GM23338 (cell line): ENCODE measurements at regions not wholly inside any gene's neighbourhood (a gene's known extent, or its start where the extent isn't known, plus 50 kb on each side); places are given as distances from the start of the nearest gene placed in this dataset.

ENCODE experiments used
- ATAC-seq: fragments of 200-7000 bp; cut with Tn5 transposase; 3 replicates; pipeline ENCODE4 v1.9.1; 2020
- DNase-seq: peaks from one replicate; pipeline ENCODE4 v3.0.0-alpha.2; 2015; ENCODE audit warnings: low spot score
- H2AFZ ChIP-seq: fragments of 200-600 bp; sonication (generic); 2 replicates; pipeline ENCODE4 v1.8.0; 2016; ENCODE audit warnings: antibody characterized with exemption, mild to moderate bottlenecking, moderate library complexity
- H3F3A ChIP-seq: fragments of 200-600 bp; sonication (generic); replicated peaks from 2 replicates; pipeline ENCODE4 v1.8.0; 2017; ENCODE audit warnings: antibody characterized with exemption, mixed run types, low read depth
- H3K27ac ChIP-seq: fragments of 200-600 bp; sonication (generic); 2 replicates; pipeline ENCODE4 v1.6.1; 2016; ENCODE audit warnings: low read depth
- H3K27me3 ChIP-seq: fragments of 200-600 bp; sonication (generic); 2 replicates; pipeline ENCODE4 v1.8.0; 2016; ENCODE audit warnings: mild to moderate bottlenecking, mixed run types, moderate library complexity; ENCODE audit not compliant: insufficient read depth
- H3K36me3 ChIP-seq: fragments of 200-600 bp; sonication (generic); 2 replicates; pipeline ENCODE4 v1.8.0; 2016; ENCODE audit warnings: mild to moderate bottlenecking; ENCODE audit not compliant: insufficient read depth
- H3K4me1 ChIP-seq: fragments of 200-600 bp; sonication (generic); 2 replicates; pipeline ENCODE4 v1.8.0; 2016; ENCODE audit warnings: mild to moderate bottlenecking, moderate library complexity; ENCODE audit not compliant: insufficient read depth
- H3K4me2 ChIP-seq: fragments of 200-600 bp; sonication (generic); 2 replicates; pipeline ENCODE4 v1.7.1; 2017; ENCODE audit warnings: mixed run types
- H3K4me3 ChIP-seq: fragments of 200-600 bp; sonication (generic); 2 replicates; pipeline ENCODE4 v1.6.1; 2016; ENCODE audit warnings: mixed run types
- H3K79me2 ChIP-seq: fragments of 200-600 bp; sonication (generic); replicated peaks from 2 replicates; pipeline ENCODE4 v1.8.0; 2017; ENCODE audit warnings: mild to moderate bottlenecking; ENCODE audit not compliant: insufficient read depth
- H3K9me2 ChIP-seq: fragments of 200-600 bp; sonication (generic); 2 replicates; pipeline ENCODE4 v1.8.0; 2017; ENCODE audit not compliant: insufficient read depth
- H4K20me1 ChIP-seq: fragments of 200-600 bp; sonication (generic); replicated peaks from 2 replicates; pipeline ENCODE4 v1.8.0; 2017; ENCODE audit warnings: mild to moderate bottlenecking; ENCODE audit not compliant: insufficient read depth
- H3K27ac Mint-ChIP-seq: 2 replicates; pipeline ENCODE4 v1.8.0; 2020; ENCODE audit warnings: inconsistent platforms, mild to moderate bottlenecking, moderate library complexity, mixed read lengths
- H3K27me3 Mint-ChIP-seq: 3 replicates; pipeline ENCODE4 v1.8.0; 2022; ENCODE audit warnings: low read depth, mild to moderate bottlenecking, moderate library complexity, mixed read lengths, inconsistent platforms; ENCODE audit not compliant: insufficient read depth, poor library complexity
- H3K36me3 Mint-ChIP-seq: 3 replicates; pipeline ENCODE4 v1.8.0; 2021; ENCODE audit warnings: low read depth, mild to moderate bottlenecking, inconsistent platforms, moderate library complexity, mixed read lengths
- H3K4me1 Mint-ChIP-seq: 3 replicates; pipeline ENCODE4 v1.8.0; 2020; ENCODE audit warnings: mild to moderate bottlenecking, inconsistent platforms, mixed read lengths
- H3K4me3 Mint-ChIP-seq: 3 replicates; pipeline ENCODE4 v1.8.0; 2021; ENCODE audit warnings: moderate library complexity, mild to moderate bottlenecking, inconsistent platforms, mixed read lengths
- H3K9me3 Mint-ChIP-seq: 3 replicates; pipeline ENCODE4 v1.8.0; 2020; ENCODE audit warnings: moderate library complexity, mild to moderate bottlenecking, inconsistent platforms, mixed read lengths
- CREB1 ChIP-seq: fragments of 250-450 bp; sonication (Bioruptor Pico); IDR thresholded peaks from 2 replicates; pipeline ENCODE4 v1.5.0; 2020; ENCODE audit warnings: low read depth, mild to moderate bottlenecking, moderate library complexity
- CTCF ChIP-seq, 2 experiments: fragments of 200-600 bp in 1 of 2; sonication (generic) in 1 of 2; conservative IDR thresholded peaks; 2 replicates each; pipeline versions ENCODE4 v1.5.1 to v1.6.1; 2016 to 2017; ENCODE audit warnings: antibody characterized with exemption in 2 of 2, low read depth in 2 of 2, mild to moderate bottlenecking in 2 of 2, moderate library complexity in 1 of 2
- ETS1 ChIP-seq: IDR thresholded peaks from 2 replicates; pipeline ENCODE4 v1.6.1; 2016; ENCODE audit warnings: antibody characterized with exemption
- EZH2 ChIP-seq: fragments of 200-600 bp; sonication (generic); IDR thresholded peaks from one replicate; pipeline ENCODE4 v1.8.0; 2017; ENCODE audit warnings: antibody characterized with exemption, mild to moderate bottlenecking, low read depth; ENCODE audit not compliant: unreplicated experiment
- JUNB ChIP-seq: IDR thresholded peaks from one replicate; pipeline ENCODE4 v1.6.1; 2016; ENCODE audit warnings: antibody characterized with exemption; ENCODE audit not compliant: unreplicated experiment
- NANOG ChIP-seq: IDR thresholded peaks from 2 replicates; pipeline ENCODE4 v1.6.1; 2016; ENCODE audit warnings: antibody characterized with exemption, borderline replicate concordance
- POLR2AphosphoS5 ChIP-seq: IDR thresholded peaks from 2 replicates; pipeline ENCODE4 v1.6.1; 2016; ENCODE audit warnings: antibody characterized with exemption, low read depth
- STAT1 ChIP-seq: IDR thresholded peaks from one replicate; pipeline ENCODE4 v1.6.1; 2016; ENCODE audit warnings: antibody characterized with exemption; ENCODE audit not compliant: unreplicated experiment
- ZNF462 ChIP-seq: fragments of 250-450 bp; sonication (Bioruptor Pico); IDR thresholded peaks from 2 replicates; pipeline ENCODE4 v1.5.0; 2020; ENCODE audit warnings: mild to moderate bottlenecking, moderate library complexity
- TF ChIP-seq, protein P1 (sequence below): IDR thresholded peaks from one replicate; pipeline ENCODE4 v1.6.1; 2018; ENCODE audit warnings: antibody characterized with exemption; ENCODE audit not compliant: unreplicated experiment

DNA sequence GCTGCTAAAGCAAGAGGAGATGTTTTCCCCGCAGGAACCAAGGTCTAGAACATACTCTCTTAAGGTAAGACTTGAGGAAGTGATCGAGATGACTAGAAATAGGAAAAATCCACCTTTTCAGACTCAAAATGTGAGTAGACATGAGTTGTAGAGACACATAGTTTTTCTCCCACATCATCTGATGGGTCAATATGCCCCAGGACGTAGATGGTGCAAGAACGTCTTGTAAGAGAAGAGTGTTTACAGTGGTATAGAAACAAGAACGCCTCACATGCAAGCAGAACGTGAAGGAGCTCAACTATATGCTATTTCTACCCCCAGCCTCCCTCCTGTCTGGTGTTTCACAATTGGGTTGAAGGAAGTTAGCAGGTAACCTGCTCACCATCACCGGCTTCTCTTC is 144.0 kb upstream of the BACE2 start:
- H3K27ac ChIP-seq: no peak overlapping the region
- H2AFZ ChIP-seq: no peak overlapping the region
- no peaks in the 10 kb centered on the region for H3K4me1 Mint-ChIP-seq
- no peaks in the 10 kb centered on the region for H3K79me2 ChIP-seq
- H3F3A ChIP-seq: no peaks in the 10 kb centered on the region
- H3K4me3 Mint-ChIP-seq: no peak overlapping the region
- no peaks in the 10 kb centered on the region for H3K9me2 ChIP-seq
- H3K27me3 Mint-ChIP-seq: peaks cover 4% of the 10 kb centered on the region
- peaks cover 2% of the 10 kb centered on the region; the same call in 1 of the 3 replicates for H3K36me3 Mint-ChIP-seq
- no peak overlapping the region for H3K27ac Mint-ChIP-seq
- no peak for DNase-seq
- H3K9me3 Mint-ChIP-seq: peaks cover 82% of the 10 kb centered on the region
- no peak for TF ChIP-seq CREB1 (CRISPR knock-in tag)
- TF ChIP-seq NANOG: no peak
- TF ChIP-seq STAT1: no peak
- no peak for TF ChIP-seq POLR2AphosphoS5
- no peak for TF ChIP-seq CTCF (conservative IDR thresholded peaks at IDR 0.05; ENCODE audit: low read depth in 2 of 2)
- TF ChIP-seq JUNB: no peak
- TF ChIP-seq EZH2: no peak
- no peaks in the 10 kb centered on the region for H3K36me3 ChIP-seq
- H4K20me1 ChIP-seq: no peaks in the 10 kb centered on the region
- no peak for ATAC-seq
- H3K27me3 ChIP-seq: no peaks in the 10 kb centered on the region
- H3K4me2 ChIP-seq: no peak overlapping the region
- no peaks in the 10 kb centered on the region for H3K4me1 ChIP-seq
- H3K4me3 ChIP-seq: no peak overlapping the region

DNA sequence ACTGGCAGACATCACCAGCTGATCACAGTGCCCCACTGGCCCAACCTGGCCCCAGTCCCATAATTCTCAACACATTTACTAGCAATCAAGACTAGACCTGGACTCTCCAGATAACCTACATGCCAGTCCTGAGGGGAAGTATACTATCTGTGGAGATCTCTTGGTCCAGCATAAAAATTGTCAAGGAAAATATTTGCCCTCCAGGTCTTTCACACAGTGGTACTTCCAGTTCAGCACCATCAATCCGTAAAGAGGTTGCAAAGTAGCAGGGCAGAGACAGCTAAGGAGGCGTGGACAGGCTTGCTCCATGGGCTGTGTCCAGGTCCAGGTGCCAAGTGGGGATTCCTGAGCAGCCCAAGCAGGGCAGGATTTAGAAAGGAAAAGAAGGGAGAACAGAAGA is 143.6 kb upstream of the BACE2 start:
- H3K4me1 Mint-ChIP-seq: no peaks in the 10 kb centered on the region
- no peak for ATAC-seq
- no peaks in the 10 kb centered on the region for H3K9me2 ChIP-seq
- TF ChIP-seq, protein P1, sequence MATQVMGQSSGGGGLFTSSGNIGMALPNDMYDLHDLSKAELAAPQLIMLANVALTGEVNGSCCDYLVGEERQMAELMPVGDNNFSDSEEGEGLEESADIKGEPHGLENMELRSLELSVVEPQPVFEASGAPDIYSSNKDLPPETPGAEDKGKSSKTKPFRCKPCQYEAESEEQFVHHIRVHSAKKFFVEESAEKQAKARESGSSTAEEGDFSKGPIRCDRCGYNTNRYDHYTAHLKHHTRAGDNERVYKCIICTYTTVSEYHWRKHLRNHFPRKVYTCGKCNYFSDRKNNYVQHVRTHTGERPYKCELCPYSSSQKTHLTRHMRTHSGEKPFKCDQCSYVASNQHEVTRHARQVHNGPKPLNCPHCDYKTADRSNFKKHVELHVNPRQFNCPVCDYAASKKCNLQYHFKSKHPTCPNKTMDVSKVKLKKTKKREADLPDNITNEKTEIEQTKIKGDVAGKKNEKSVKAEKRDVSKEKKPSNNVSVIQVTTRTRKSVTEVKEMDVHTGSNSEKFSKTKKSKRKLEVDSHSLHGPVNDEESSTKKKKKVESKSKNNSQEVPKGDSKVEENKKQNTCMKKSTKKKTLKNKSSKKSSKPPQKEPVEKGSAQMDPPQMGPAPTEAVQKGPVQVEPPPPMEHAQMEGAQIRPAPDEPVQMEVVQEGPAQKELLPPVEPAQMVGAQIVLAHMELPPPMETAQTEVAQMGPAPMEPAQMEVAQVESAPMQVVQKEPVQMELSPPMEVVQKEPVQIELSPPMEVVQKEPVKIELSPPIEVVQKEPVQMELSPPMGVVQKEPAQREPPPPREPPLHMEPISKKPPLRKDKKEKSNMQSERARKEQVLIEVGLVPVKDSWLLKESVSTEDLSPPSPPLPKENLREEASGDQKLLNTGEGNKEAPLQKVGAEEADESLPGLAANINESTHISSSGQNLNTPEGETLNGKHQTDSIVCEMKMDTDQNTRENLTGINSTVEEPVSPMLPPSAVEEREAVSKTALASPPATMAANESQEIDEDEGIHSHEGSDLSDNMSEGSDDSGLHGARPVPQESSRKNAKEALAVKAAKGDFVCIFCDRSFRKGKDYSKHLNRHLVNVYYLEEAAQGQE: no peak
- TF ChIP-seq CREB1 (CRISPR knock-in tag) (no peak), NANOG (no peak), ZNF462 (CRISPR knock-in tag) (no peak), ETS1 (no peak)

More for the DNA sequence above, 143.6 kb upstream of the BACE2 start:
- DNase-seq: no peak
- no peak overlapping the region for H3K4me2 ChIP-seq
- H3K36me3 ChIP-seq: no peaks in the 10 kb centered on the region
- H3K27ac Mint-ChIP-seq: no peak overlapping the region
- no peaks in the 10 kb centered on the region for H3K4me1 ChIP-seq
- peaks cover 82% of the 10 kb centered on the region for H3K9me3 Mint-ChIP-seq
- peaks cover 4% of the 10 kb centered on the region for H3K27me3 Mint-ChIP-seq
- H4K20me1 ChIP-seq: no peaks in the 10 kb centered on the region
- no peaks in the 10 kb centered on the region for H3K79me2 ChIP-seq
- H3F3A ChIP-seq: no peaks in the 10 kb centered on the region
- H3K4me3 Mint-ChIP-seq: no peak overlapping the region
- H3K4me3 ChIP-seq: no peak overlapping the region
- no peak overlapping the region for H2AFZ ChIP-seq
- no peaks in the 10 kb centered on the region for H3K27me3 ChIP-seq
- peaks cover 2% of the 10 kb centered on the region; the same call in 1 of the 3 replicates for H3K36me3 Mint-ChIP-seq
- no peak overlapping the region for H3K27ac ChIP-seq
